ENCODE measurements at regions not wholly inside any gene's neighbourhood (a gene's known extent, or its start where the extent isn't known, plus 50 kb on each side); places are given as distances from the start of the nearest gene placed in this dataset.
"Not testable (repeated sequence)": the region's sequence is repeated elsewhere in the genome, so short reads cannot be mapped to it uniquely, and the experiment has no call there.

GRCh38 chr3:5767304-5767703 is 579.8 kb downstream of the EDEM1 start:
- no peak for DNase-seq

GRCh38 chr3:5768281-5768945 is 580.9 kb downstream of the EDEM1 start:
- no peak for DNase-seq

- DNase-seq, result no peak
Measured at GRCh38 chr3:5769825-5770224, 582.3 kb downstream of the EDEM1 start.

- no peak for DNase-seq
Measured at GRCh38 chr3:5774337-5774736, 586.8 kb downstream of the EDEM1 start.

GRCh38 chr3:5775100-5775499 is 587.6 kb downstream of the EDEM1 start:
- DNase-seq, result not testable (repeated sequence)

- no peak for DNase-seq
Measured at GRCh38 chr3:5784690-5785089, 597.2 kb downstream of the EDEM1 start.

- DNase-seq, result no peak
Measured at GRCh38 chr3:5787861-5788488, 600.5 kb downstream of the EDEM1 start.

GRCh38 chr3:5788496-5788895 is 601.0 kb downstream of the EDEM1 start:
- no peak for DNase-seq

GRCh38 chr3:5791558-5791957 is 604.1 kb downstream of the EDEM1 start:
- no peak for DNase-seq

GRCh38 chr3:5796541-5796940 is 609.0 kb downstream of the EDEM1 start:
- DNase-seq, result no peak

GRCh38 chr3:5798809-5799208 is 611.3 kb downstream of the EDEM1 start:
- DNase-seq, result no peak

GRCh38 chr3:5799398-5799797 is 611.9 kb downstream of the EDEM1 start:
- no peak for DNase-seq

GRCh38 chr3:5800965-5801364 is 613.5 kb downstream of the EDEM1 start:
- no peak for DNase-seq

GRCh38 chr3:5806192-5806591 is 618.7 kb downstream of the EDEM1 start:
- DNase-seq, result no peak

- no peak for DNase-seq
Measured at GRCh38 chr3:5809586-5810246, 622.2 kb downstream of the EDEM1 start.

GRCh38 chr3:5811016-5811415 is 623.5 kb downstream of the EDEM1 start:
- DNase-seq, result no peak

- no peak for DNase-seq
Measured at GRCh38 chr3:5813521-5813920, 626.0 kb downstream of the EDEM1 start.

GRCh38 chr3:5822843-5823242 is 635.3 kb downstream of the EDEM1 start:
- DNase-seq, result no peak

- no peak for DNase-seq
Measured at GRCh38 chr3:5826467-5826866, 639.0 kb downstream of the EDEM1 start.

- no peak for DNase-seq
Measured at GRCh38 chr3:5828251-5828650, 640.7 kb downstream of the EDEM1 start.

- DNase-seq, result no peak
Measured at GRCh38 chr3:5840056-5840455, 652.5 kb downstream of the EDEM1 start.

- DNase-seq, result no peak
Measured at GRCh38 chr3:5841599-5841998, 654.1 kb downstream of the EDEM1 start.

- DNase-seq, result no peak
Measured at GRCh38 chr3:5846261-5846660, 658.8 kb downstream of the EDEM1 start.

- DNase-seq, result no peak
Measured at GRCh38 chr3:5861151-5861550, 673.6 kb downstream of the EDEM1 start.
